GM18951 (cell line): ENCODE measurements at regions not wholly inside any gene's neighbourhood (a gene's known extent, or its start where the extent isn't known, plus 50 kb on each side); places are given as distances from the start of the nearest gene placed in this dataset.

ENCODE experiments used
- POLR2A ChIP-seq: IDR thresholded peaks from 4 replicates; pipeline ENCODE4 v1.6.1; 2011; ENCODE audit warnings: mild to moderate bottlenecking; ENCODE audit not compliant: insufficient read length, insufficient read depth; ENCODE audit errors: extremely low read depth
- in situ Hi-C: fragments of 300-500 bp; cut with MboI; formaldehyde crosslinking; loops from one replicate; pipeline ENCODE4 v1.12.0; 2022; ENCODE audit warnings: low sequenced_read_pairs, mixed read lengths, inconsistent platforms; ENCODE audit not compliant: unreplicated experiment

GRCh38 chr2:203789618-203790017, 78.0 kb upstream of the CTLA4 start:
- in situ Hi-C loops: no loop called here

GRCh38 chr2:203790134-203790852, 77.3 kb upstream of the CTLA4 start:
- in situ Hi-C loops: no loop called here
- no peak for TF ChIP-seq POLR2A

More at GRCh38 chr2:203789618-203790017, 78.0 kb upstream of the CTLA4 start:
- TF ChIP-seq POLR2A: no peak

GRCh38 chr2:203796248-203797010, 71.1 kb upstream of the CTLA4 start:
- no peak for TF ChIP-seq POLR2A
- in situ Hi-C loops: no loop called here

GRCh38 chr2:203797276-203797675, 70.3 kb upstream of the CTLA4 start:
- in situ Hi-C loops: no loop called here
- no peak for TF ChIP-seq POLR2A

- no peak for TF ChIP-seq POLR2A
- in situ Hi-C loops: no loop called here
Observed at GRCh38 chr2:203797712-203798111, 69.9 kb upstream of the CTLA4 start.

GRCh38 chr2:203798296-203799087, 69.1 kb upstream of the CTLA4 start:
- in situ Hi-C loops: no loop called here
- TF ChIP-seq POLR2A: no peak

GRCh38 chr2:203799908-203800307, 67.7 kb upstream of the CTLA4 start:
- in situ Hi-C loops: no loop called here
- TF ChIP-seq POLR2A: no peak

GRCh38 chr2:203800783-203801182, 66.8 kb upstream of the CTLA4 start:
- no peak for TF ChIP-seq POLR2A
- in situ Hi-C loops: no loop called here

GRCh38 chr2:203802342-203803052, 65.1 kb upstream of the CTLA4 start:
- TF ChIP-seq POLR2A: no peak
- in situ Hi-C loops: no loop called here

- in situ Hi-C loops: no loop called here
- no peak for TF ChIP-seq POLR2A
Observed at GRCh38 chr2:203803053-203803429, 64.5 kb upstream of the CTLA4 start.

- no peak for TF ChIP-seq POLR2A
- in situ Hi-C loops: no loop called here
Observed at GRCh38 chr2:203804070-203804469, 63.5 kb upstream of the CTLA4 start.

- TF ChIP-seq POLR2A: no peak
- in situ Hi-C loops: no loop called here
Observed at GRCh38 chr2:203804764-203805485, 62.6 kb upstream of the CTLA4 start.

GRCh38 chr2:203805486-203805838, 62.1 kb upstream of the CTLA4 start:
- no peak for TF ChIP-seq POLR2A
- in situ Hi-C loops: no loop called here

- TF ChIP-seq POLR2A: no peak
- in situ Hi-C loops: no loop called here
Observed at GRCh38 chr2:203806761-203807160, 60.8 kb upstream of the CTLA4 start.
